Heart right ventricle (tissue), 16 donors: ENCODE measurements at regions not wholly inside any gene's neighbourhood (a gene's known extent, or its start where the extent isn't known, plus 50 kb on each side); places are given as distances from the start of the nearest gene placed in this dataset.

Experiments used
- ATAC-seq, 8 donors: fragments of 200-7000 bp; cut with Tn5 transposase; one replicate each; pipeline ENCODE4 v1.9.1; 2020; ENCODE audit warnings: mild to moderate bottlenecking in 8 of 8, moderate library complexity in 8 of 8, moderate number of reproducible peaks in 1 of 8
- DNase-seq, 2 donors: peaks; one replicate each; pipeline ENCODE4 v3.0.0-alpha.2; 2020
- H3K27ac ChIP-seq, 10 donors: fragments of 200-600 bp; sonication (generic) in 2 of 10; one replicate each; pipeline versions ENCODE4 v1.5.0 to v1.8.0; 2020 to 2022; ENCODE audit warnings: mild to moderate bottlenecking in 3 of 10
- H3K27me3 ChIP-seq, 7 donors: fragments of 200-600 bp; one replicate each; pipeline ENCODE4 v1.8.0; 2021 to 2022; ENCODE audit warnings: mild to moderate bottlenecking in 2 of 7
- H3K36me3 ChIP-seq, 9 donors: fragments of 200-600 bp; sonication (generic) in 1 of 9; one replicate each; pipeline versions ENCODE4 v1.5.0 to v1.8.0; 2020 to 2022; ENCODE audit warnings: mild to moderate bottlenecking in 2 of 9
- H3K4me1 ChIP-seq, 9 donors: fragments of 200-600 bp; sonication (generic) in 1 of 9; one replicate each; pipeline versions ENCODE4 v1.5.0 to v1.8.0; 2020 to 2022; ENCODE audit warnings: mild to moderate bottlenecking in 4 of 9
- H3K4me3 ChIP-seq, 10 donors: fragments of 200-600 bp; sonication (generic) in 2 of 10; one replicate each; pipeline versions ENCODE4 v1.5.0 to v1.8.0; 2020 to 2022; ENCODE audit warnings: mild to moderate bottlenecking in 7 of 10, moderate library complexity in 2 of 10
- H3K9me3 ChIP-seq, 11 donors: fragments of 200-600 bp in 10 of 11; sonication (generic) in 2 of 11; one replicate each; pipeline versions ENCODE4 v1.5.0 to v1.8.0; 2013 to 2022; ENCODE audit warnings: mild to moderate bottlenecking in 2 of 11, control low read depth in 1 of 11, moderate library complexity in 1 of 11
- CTCF ChIP-seq, 9 donors: fragments of 200-600 bp; sonication (generic) in 2 of 9; IDR thresholded peaks; one replicate each; pipeline versions ENCODE4 v1.5.0 to v1.8.0; 2021 to 2022; ENCODE audit warnings: antibody characterized with exemption in 9 of 9, mild to moderate bottlenecking in 5 of 9, moderate library complexity in 1 of 9
- WGBS, 2 donors: extraction: QIAGEN DNeasy Blood & Tissue Kit; methylation state at CpG; one replicate each; pipeline ENCODE4 v1.1.7; 2013; ENCODE audit warnings: inconsistent platforms in 1 of 2; 5-methylcytosine and 5-hydroxymethylcytosine counted together
- intact Hi-C, 10 donors: fragments of 100-400 bp; cut with DNase I; formaldehyde crosslinking; loops; one replicate each; pipeline versions ENCODE4 v1.11.1 to v1.14.2; 2022
- donor health status: Arrhythmogenic right ventricular cardiomyopathy.
- donor health status: ischemic (EF 13 %, LVEDD 7.1; RV severe dilation, severe dysfunction).
- donor health status: healthy with polysubstance abuse.
- donor health status: DM: no; HTN: yes; CAD: no.
- donor health status: DM: no; HTN: no; CAD: no.
- donor health status: ischemic (EF 25% LVEDD 6.9; RV normal size, moderate dysfunction).
- donor health status: ischemic (EF 25% LVEDD 5.7; RV mildly dilated, moderate dysfunction).
- donor health status: healthy.
- donor health status: DM: yes; HTN: yes; CAD: no.
- donor health status: Ischemic cardiomyopathy.
- donor health status: ischemic (EF 35%, LVEDD 5.7; RV mildly dilated, moderate dysfunction).
- donor health status: nonischemic (EF 11% LVEDD 7.7; RV severe dilation, severe dysfunction).
- donor health status: DM: yes; HTN: yes; CAD: no.
- donor health status: PGD.
- donor health status: ischemic (EF 29% LVEDD 5.4; RV normal size, mild dysfunction).
- donor health status: nonischemic (EF 23%, LVEDD 6.1; RV moderate dilation, normal function).

- no peaks in the 10 kb centered on the region for H3K36me3 ChIP-seq
- no peaks in the 10 kb centered on the region for H3K4me1 ChIP-seq
- WGBS, 2 donors: 31 to 60% methylated on average over 2 of the region's 2 CpGs
- peak in 3 of 9 donors; percentile 26 to 32 (median 31) for TF ChIP-seq CTCF (IDR thresholded peaks at IDR 0.05)
- H3K27ac ChIP-seq: no peak overlapping the region
- no peaks in the 10 kb centered on the region for H3K27me3 ChIP-seq
- H3K9me3 ChIP-seq: peaks cover 0 to 40% (median 0%) of the 10 kb centered on the region in 11 donors
- ATAC-seq (no peak), DNase-seq (no peak)
- no peak overlapping the region for H3K4me3 ChIP-seq
- intact Hi-C loops: loop anchor here in 3 of 10 donors (10.0 kb wide), 3 partner anchors 64 to 1616 kb away; no protein-coding TSS in a partner anchor
These were observed 990.3 kb upstream of the ZNF722 start for GRCh38 chr7:63008366-63008765.

- WGBS, 2 donors: 74 to 75% methylated on average over 7 of the region's 7 CpGs
- Histone ChIP-seq H3K27ac (no peak overlapping the region), H3K27me3 (no peaks in the 10 kb centered on the region), H3K4me3 (no peak overlapping the region), H3K4me1 (no peaks in the 10 kb centered on the region), H3K9me3 (peaks cover 0 to 48% (median 0%) of the 10 kb centered on the region in 11 donors), H3K36me3 (no peaks in the 10 kb centered on the region)
- ATAC-seq (no peak), DNase-seq (no peak)
- intact Hi-C loops: loop anchor here in 3 of 10 donors (10.0 kb wide), 3 partner anchors 65 to 1615 kb away; no protein-coding TSS in a partner anchor
- TF ChIP-seq CTCF (IDR thresholded peaks at IDR 0.05): no peak
These were observed 988.9 kb upstream of the ZNF722 start for GRCh38 chr7:63009771-63010170.

GRCh38 chr7:63012633-63013183, 985.9 kb upstream of the ZNF722 start:
- intact Hi-C loops: loop anchor here in 1 of 10 donors (10.0 kb wide), 1 partner anchor 1612 kb away; no protein-coding TSS in a partner anchor
- Histone ChIP-seq H3K36me3 (no peaks in the 10 kb centered on the region), H3K4me3 (no peak overlapping the region), H3K27me3 (no peaks in the 10 kb centered on the region), H3K9me3 (peaks cover 0 to 54% (median 0%) of the 10 kb centered on the region in 11 donors), H3K27ac (no peak overlapping the region), H3K4me1 (no peaks in the 10 kb centered on the region)
- ATAC-seq (peak in 2 of 8 donors; percentile 38 to 40), DNase-seq (no peak)
- TF ChIP-seq CTCF (IDR thresholded peaks at IDR 0.05): no peak
- WGBS, 2 donors: 54 to 56% methylated on average over 6 of the region's 6 CpGs

GRCh38 chr7:63014792-63015191, 983.9 kb upstream of the ZNF722 start:
- Histone ChIP-seq H3K4me3 (no peak overlapping the region), H3K4me1 (no peaks in the 10 kb centered on the region), H3K27me3 (no peaks in the 10 kb centered on the region), H3K9me3 (peaks cover 0 to 54% (median 2%) of the 10 kb centered on the region in 11 donors), H3K36me3 (no peaks in the 10 kb centered on the region), H3K27ac (no peak overlapping the region)
- TF ChIP-seq CTCF (IDR thresholded peaks at IDR 0.05): no peak
- ATAC-seq: no peak
- no peak for DNase-seq
- intact Hi-C loops: loop anchor here in 2 of 10 donors (5.0 to 10.0 kb wide), 2 partner anchors 1603 to 1610 kb away; no protein-coding TSS in a partner anchor
- 80 to 83% methylated on average over 8 of the region's 8 CpGs for WGBS, 2 donors
